ENCODE measurements at regions not wholly inside any gene's neighbourhood (a gene's known extent, or its start where the extent isn't known, plus 50 kb on each side); places are given as distances from the start of the nearest gene placed in this dataset.

DNA sequence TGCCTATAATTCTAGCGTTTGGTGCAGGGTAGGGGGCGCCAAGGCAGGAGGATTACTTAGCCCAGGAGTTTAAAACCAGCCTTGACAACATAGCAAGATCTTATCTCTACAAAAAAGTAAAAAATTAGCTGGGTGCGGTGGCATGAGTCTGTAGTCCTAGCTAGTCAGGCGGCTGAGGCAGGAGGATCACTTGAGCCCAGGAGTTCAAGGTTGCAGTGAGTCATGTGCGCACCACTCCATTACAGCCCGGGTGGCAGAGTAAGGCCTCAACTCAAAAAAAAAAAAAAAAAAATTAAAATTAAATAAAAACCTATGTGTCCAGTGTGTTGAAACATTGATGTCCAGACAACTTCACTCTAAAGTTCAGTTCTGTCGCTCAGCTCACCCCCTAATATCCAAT lies 78.2 kb upstream of the SOX2 start:
- TF ChIP-seq, protein P1, sequence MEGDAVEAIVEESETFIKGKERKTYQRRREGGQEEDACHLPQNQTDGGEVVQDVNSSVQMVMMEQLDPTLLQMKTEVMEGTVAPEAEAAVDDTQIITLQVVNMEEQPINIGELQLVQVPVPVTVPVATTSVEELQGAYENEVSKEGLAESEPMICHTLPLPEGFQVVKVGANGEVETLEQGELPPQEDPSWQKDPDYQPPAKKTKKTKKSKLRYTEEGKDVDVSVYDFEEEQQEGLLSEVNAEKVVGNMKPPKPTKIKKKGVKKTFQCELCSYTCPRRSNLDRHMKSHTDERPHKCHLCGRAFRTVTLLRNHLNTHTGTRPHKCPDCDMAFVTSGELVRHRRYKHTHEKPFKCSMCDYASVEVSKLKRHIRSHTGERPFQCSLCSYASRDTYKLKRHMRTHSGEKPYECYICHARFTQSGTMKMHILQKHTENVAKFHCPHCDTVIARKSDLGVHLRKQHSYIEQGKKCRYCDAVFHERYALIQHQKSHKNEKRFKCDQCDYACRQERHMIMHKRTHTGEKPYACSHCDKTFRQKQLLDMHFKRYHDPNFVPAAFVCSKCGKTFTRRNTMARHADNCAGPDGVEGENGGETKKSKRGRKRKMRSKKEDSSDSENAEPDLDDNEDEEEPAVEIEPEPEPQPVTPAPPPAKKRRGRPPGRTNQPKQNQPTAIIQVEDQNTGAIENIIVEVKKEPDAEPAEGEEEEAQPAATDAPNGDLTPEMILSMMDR (IDR thresholded peaks at IDR 0.05) = no peak
- no peak for TF ChIP-seq POLR2A (IDR thresholded peaks at IDR 0.05)
- no peak for TF ChIP-seq POLR2AphosphoS5 (IDR thresholded peaks at IDR 0.05)
- TF ChIP-seq EP300 (IDR thresholded peaks at IDR 0.05) = no peak

All from upper lobe of left lung (tissue), 4 donors.